Sciatic nerve (tissue), 2 donors: ENCODE measurements at regions not wholly inside any gene's neighbourhood (a gene's known extent, or its start where the extent isn't known, plus 50 kb on each side); places are given as distances from the start of the nearest gene placed in this dataset.

ENCODE experiments used
- ATAC-seq: fragments of 200-7000 bp; cut with Tn5 transposase; one replicate; pipeline ENCODE4 v1.9.1; 2020; ENCODE audit warnings: mild to moderate bottlenecking, moderate library complexity
- DNase-seq: peaks from one replicate; pipeline ENCODE4 v3.0.0-alpha.2; 2020; ENCODE audit warnings: low spot score
- intact Hi-C: fragments of 100-400 bp; cut with DNase I; formaldehyde crosslinking; loops from one replicate; pipeline ENCODE4 v1.14.2; 2022
- donor health status: DM: no; HTN: no; CAD: no.
- donor health status: DM: no; HTN: no; CAD: no.

DNA sequence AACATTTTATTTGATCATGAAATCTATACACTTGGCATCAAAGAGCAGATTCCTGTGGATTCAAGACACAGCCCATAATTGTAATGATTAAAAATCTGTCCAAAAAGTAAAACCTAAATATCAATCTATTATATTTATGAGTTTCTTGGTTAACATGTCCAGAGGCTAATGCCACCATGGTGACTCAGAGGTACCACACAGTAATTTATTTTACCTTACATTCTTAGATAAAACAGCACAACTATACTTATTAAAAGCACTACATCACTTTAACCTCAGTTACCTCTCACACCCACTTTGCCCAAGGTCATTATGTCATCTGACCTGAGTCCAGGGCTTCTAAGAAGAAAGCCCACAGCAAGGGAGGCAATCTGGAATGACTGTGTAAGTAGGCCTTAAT, 519.2 kb downstream of the RASEF start:
- ATAC-seq: no peak
- intact Hi-C loops: no loop called here

GRCh38 chr9:82546136-82546535, 516.8 kb downstream of the RASEF start:
- DNase-seq (no peak), ATAC-seq (no peak)
- intact Hi-C loops: no loop called here

More for the DNA sequence above, 519.2 kb downstream of the RASEF start:
- DNase-seq: no peak

- ATAC-seq (no peak), DNase-seq (no peak)
- intact Hi-C loops: no loop called here
Measured at GRCh38 chr9:82547995-82548394, 514.9 kb downstream of the RASEF start.

GRCh38 chr9:82549174-82549821, 513.6 kb downstream of the RASEF start:
- intact Hi-C loops: no loop called here

DNA sequence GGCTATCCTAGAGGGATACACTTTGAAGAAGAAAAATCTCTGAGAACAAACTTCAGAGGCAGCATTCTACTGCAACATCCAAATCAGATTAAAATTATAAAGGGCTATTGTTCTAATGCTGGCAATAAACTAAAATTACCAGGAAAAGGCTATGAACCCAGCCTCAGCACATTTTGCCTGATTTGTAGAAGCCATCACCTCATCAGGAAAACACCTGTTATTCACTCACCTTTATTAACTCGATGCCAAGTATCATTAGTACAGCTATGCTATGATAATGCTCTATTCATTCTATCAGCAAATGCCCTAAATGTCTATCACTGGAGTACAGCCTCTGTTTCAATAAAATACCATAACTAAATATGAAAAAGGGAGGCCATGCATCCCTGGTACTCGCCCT, 510.2 kb downstream of the RASEF start:
- no peak for ATAC-seq
- DNase-seq: no peak
- intact Hi-C loops: no loop called here

More at GRCh38 chr9:82549174-82549821, 513.6 kb downstream of the RASEF start:
- DNase-seq (no peak), ATAC-seq (no peak)

GRCh38 chr9:82553654-82554366, 509.1 kb downstream of the RASEF start:
- ATAC-seq: no peak
- DNase-seq: no peak
- intact Hi-C loops: no loop called here

- DNase-seq (no peak), ATAC-seq (no peak)
- intact Hi-C loops: no loop called here
Measured at GRCh38 chr9:82554381-82554780, 508.6 kb downstream of the RASEF start.

DNA sequence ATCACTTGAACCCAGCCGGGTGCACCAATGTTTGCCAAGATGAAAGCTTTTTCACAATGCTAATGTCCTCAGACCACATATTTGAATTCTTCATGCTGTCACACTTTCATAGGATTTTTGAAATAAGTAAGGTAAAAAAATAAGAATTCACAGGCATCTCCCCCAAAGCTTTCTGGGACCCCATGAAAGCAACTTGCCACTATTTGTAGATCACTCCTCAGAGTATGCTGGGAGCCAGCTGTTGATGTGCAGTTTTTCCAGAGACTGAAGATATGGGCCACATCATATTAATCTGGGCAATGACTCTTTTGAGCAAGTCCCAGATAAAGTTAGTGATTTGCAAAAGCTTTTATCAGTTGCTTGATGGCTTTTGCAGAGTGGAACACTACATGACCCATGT, 507.9 kb downstream of the RASEF start:
- DNase-seq (no peak), ATAC-seq (no peak)
- intact Hi-C loops: no loop called here

DNA sequence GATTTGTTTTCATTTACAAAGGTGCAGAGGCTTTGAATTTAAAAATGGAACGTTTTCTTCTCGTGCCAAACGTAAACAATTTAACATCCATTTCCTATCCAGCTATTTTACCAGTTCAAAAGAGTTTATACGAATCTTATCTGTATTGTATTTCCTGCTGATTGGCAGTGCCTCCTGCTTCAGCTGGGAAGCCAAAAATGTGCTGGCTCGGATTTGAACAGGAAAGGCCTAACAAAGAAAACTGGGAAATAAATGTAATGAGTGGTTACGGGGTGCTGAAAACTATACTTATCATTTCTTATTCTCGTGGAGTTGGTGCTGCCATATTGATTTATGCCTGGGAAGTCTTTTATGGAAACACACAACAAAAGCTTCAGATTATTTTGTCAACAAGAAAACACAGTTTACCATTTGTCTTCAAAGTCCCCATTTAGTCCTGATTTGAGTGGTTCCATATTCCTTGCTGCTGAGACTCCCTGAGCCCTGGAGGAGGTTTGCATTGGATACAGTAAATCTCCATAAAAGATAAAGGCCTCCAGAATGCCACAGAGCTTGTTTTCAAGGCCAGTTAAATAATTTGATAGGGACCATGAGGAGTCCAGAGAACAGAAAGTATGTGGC, 507.4 kb downstream of the RASEF start:
- DNase-seq (no peak), ATAC-seq (no peak)
- intact Hi-C loops: no loop called here

DNA sequence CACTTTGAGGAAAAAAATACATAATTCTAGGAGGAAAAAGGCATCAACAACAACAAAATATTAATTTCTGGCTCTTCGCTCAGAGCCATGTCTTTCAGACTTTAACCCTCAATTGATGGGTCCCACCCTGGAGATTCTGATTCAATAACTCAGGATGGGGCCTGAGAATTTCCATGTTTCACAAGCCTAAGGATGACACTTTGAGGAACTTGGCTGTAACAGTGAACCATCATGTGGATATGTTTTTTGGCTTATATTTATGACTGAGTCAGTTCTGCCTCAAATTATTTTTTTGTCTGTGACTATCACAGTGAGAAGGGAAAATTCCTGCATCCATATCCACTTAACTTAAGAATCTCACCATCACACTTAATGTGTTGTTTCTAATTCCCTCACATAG, 504.6 kb downstream of the RASEF start:
- ATAC-seq (no peak), DNase-seq (no peak)
- intact Hi-C loops: no loop called here

DNA sequence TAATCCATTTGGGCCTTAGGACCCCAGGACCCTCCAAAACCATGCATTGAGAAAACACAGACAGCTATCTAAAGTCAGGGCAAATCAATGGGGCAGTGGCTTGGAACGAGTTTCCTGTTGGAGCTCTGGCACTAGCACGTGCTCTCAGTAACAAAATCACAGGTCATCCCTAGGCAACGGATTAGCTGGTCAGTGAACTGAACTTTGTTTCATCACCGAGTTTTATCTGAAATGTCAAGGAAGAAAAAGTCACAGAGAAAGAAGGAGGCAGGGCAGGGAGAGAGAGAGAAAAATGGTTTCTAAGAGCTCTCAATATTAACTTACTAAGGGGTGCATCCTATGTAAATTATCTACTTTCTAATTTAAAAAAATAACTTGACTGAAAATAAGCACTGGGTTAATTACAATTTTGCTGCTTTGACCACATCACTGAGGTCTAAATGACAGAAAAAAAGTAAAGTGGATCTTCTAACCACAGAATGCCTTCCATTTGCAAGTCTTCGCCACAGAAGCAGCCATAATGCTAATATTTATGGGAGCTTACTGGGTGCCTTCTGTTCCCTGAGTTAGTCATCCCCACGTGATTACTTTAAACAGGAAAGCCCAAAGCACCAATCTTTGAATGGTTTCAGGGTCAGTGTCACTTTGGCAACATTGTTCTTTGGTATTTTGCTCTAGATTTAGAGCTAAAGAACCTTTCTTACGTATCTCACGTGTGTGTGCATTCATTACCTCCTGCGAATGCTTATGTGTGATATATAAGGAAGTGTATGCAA, 503.9 kb downstream of the RASEF start:
- intact Hi-C loops: no loop called here
- DNase-seq (no peak), ATAC-seq (no peak)

DNA sequence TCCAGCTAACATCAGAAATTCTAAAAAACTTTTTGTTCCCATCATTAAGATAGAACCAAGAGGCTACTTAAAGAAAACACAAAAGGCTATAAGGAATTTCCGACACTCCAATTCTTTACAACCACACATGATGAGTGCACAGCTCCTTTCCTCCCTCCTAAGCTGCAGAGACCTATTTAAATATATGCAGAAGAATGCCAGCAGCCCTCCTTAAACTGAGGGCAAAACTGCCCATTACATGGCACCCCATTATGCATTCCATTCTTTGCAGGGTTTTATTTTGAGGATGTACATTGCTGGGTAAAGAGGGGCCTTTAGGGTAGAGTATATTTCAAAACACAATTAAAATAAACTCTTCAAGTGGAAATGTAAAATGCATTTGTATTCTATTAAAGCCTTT, 502.9 kb downstream of the RASEF start:
- intact Hi-C loops: no loop called here
- DNase-seq (no peak), ATAC-seq (no peak)

DNA sequence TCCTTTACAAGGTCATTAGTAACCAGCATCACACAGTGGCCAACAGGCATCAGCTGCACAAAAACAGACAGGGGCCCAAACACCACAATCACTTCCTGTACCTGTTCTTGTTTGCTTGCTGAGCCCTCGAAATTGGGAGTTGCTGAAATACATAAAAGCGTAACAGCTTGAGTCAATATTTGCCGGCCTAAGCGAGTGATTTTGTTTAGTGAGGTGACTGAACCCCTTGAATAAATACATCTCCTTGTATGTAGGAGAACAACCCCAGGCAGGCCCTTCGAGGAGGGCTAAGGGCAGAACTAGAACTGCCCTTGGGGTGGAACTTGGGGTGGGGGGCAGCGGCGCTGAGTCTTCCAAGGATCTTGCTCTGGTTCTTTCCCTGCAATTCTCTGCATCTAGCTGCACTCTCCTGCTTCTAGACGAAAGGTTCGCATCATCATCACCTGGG, 502.5 kb downstream of the RASEF start:
- DNase-seq: no peak
- no peak for ATAC-seq
- intact Hi-C loops: no loop called here

- intact Hi-C loops: no loop called here
- ATAC-seq (no peak), DNase-seq (no peak)
Measured at GRCh38 chr9:82563094-82563493, 499.8 kb downstream of the RASEF start.

DNA sequence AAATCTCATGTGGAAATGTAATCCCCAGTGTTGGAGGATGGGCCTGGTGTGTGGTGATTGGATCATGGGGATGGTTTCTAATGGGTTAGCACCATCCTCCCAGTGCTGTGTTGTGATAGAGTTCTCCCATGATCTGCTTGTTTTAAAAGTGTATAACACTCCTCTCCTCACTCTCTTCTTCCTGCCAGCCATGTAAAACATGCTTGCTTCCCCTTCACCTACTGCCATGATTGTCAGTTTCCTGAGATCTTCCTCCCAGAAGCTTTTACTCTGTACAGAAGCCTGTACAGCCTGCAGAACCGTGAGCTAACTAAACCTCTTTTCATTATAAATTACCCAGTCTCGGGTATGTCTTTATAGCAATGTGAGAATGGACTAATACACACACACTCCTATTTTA, 499.1 kb downstream of the RASEF start:
- no peak for ATAC-seq
- no peak for DNase-seq
- intact Hi-C loops: no loop called here

GRCh38 chr9:82565188-82565969, 497.6 kb downstream of the RASEF start:
- ATAC-seq (peak; percentile 88), DNase-seq (no peak)
- intact Hi-C loops: no loop called here

- intact Hi-C loops: no loop called here
- ATAC-seq: no peak
- no peak for DNase-seq
Measured at GRCh38 chr9:82567953-82568352, 495.0 kb downstream of the RASEF start.

DNA sequence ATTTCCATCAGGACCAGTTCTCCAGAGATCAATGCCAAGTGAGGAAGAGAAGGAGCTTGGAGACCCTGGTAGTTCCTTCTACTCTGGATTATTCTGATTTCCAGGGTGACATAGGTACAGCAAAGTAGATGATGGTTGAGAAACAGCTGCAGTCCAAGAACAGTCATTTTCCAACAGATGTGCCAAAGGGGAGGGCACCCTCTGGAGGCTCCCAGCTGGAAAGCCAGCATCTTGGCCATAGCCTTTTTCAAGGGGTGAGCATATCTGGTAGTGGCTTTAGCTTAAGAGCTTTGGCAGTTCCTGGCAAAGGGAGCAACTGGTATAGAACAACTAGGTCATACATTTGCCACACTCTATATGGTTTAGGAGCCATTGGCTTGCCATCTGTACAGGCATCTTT, 492.7 kb downstream of the RASEF start:
- intact Hi-C loops: no loop called here
- ATAC-seq (no peak), DNase-seq (no peak)

DNA sequence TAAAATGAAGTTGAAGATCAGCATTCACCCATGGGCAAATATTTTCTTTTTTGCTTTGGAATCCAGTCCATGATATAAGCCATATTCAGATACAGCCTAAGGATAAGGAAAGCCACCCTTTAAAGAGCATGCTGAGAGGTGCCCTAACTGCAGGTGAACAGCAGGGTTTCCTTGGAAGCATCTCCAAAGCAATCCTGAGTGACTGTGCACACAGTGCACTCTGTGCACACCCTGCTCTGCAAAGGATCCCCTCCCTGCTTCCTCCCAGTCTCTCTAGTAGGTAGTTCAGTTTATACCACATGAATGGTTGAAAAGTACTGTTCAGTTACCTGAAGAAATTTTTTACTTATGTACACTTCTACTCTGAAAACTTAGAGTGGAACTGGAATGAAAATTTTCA, 491.4 kb downstream of the RASEF start:
- ATAC-seq (no peak), DNase-seq (no peak)
- intact Hi-C loops: no loop called here
